Activated T-helper 17 cell treated with anti-CD3 and anti-CD28 coated beads, Interleukin-2, amount 50 U/mL, for 72 hours (primary cell): ENCODE measurements at regions not wholly inside any gene's neighbourhood (a gene's known extent, or its start where the extent isn't known, plus 50 kb on each side); places are given as distances from the start of the nearest gene placed in this dataset.
"Not testable (repeated sequence)": the region's sequence is repeated elsewhere in the genome, so short reads cannot be mapped to it uniquely, and the experiment has no call there.

Source experiments
- ATAC-seq: fragments of 150-1000 bp; cut with Tn5 transposase; replicated peaks from 2 replicates; pipeline ENCODE4 v1.10.0; 2021; ENCODE audit warnings: mild to moderate bottlenecking, moderate library complexity
- H3K27ac Mint-ChIP-seq: one replicate; pipeline ENCODE4 v1.8.0; 2022; ENCODE audit warnings: mixed read lengths
- H3K27me3 Mint-ChIP-seq: one replicate; pipeline ENCODE4 v1.8.0; 2022; ENCODE audit warnings: mixed read lengths
- H3K36me3 Mint-ChIP-seq: one replicate; pipeline ENCODE4 v1.8.0; 2022; ENCODE audit warnings: low read depth, mild to moderate bottlenecking, mixed read lengths
- H3K4me1 Mint-ChIP-seq: one replicate; pipeline ENCODE4 v1.8.0; 2022; ENCODE audit warnings: mixed read lengths
- H3K4me3 Mint-ChIP-seq: one replicate; pipeline ENCODE4 v1.8.0; 2022; ENCODE audit warnings: mild to moderate bottlenecking, mixed read lengths
- H3K9me3 Mint-ChIP-seq: one replicate; pipeline ENCODE4 v1.8.0; 2022; ENCODE audit warnings: mixed read lengths

DNA sequence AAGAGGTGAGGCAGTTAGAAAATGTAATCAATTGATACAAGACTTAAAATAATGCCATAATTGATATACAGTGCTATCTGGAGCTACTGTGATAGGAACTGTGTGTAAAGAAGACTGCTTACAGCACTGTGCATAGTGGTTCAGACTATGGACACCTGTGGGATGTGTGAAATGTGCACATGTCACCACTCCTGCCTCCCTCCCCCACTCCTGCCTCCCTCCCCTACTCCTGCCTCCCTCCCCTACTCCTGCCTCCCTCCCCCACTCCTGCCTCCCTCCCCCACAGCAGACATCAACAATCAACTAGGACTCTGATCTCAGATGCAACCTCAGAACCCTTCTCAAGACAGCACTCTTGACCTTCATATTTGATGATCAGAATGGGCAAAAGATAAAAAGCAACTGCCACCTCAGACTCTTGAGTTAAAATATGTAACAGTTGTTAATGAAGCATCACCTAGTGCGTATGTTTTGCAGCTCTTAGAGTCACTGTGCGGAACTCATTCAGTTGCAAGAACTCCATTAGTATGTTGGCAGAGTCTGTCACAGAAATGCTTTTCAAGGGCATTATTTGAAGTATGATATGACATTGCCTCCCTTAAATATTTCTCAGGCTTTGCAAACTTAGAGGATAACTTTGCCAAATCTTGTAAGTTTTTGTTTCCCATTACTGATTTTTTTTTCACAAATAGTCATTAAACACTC is 255.2 kb upstream of the DDHD1 start:
- H3K27ac Mint-ChIP-seq, result no peak overlapping the region
- H3K27me3 Mint-ChIP-seq, result no peaks in the 10 kb centered on the region
- H3K9me3 Mint-ChIP-seq, result no peaks in the 10 kb centered on the region
- H3K4me1 Mint-ChIP-seq, result no peaks in the 10 kb centered on the region
- H3K36me3 Mint-ChIP-seq, result no peaks in the 10 kb centered on the region
- no peak for ATAC-seq
- no peak overlapping the region for H3K4me3 Mint-ChIP-seq

DNA sequence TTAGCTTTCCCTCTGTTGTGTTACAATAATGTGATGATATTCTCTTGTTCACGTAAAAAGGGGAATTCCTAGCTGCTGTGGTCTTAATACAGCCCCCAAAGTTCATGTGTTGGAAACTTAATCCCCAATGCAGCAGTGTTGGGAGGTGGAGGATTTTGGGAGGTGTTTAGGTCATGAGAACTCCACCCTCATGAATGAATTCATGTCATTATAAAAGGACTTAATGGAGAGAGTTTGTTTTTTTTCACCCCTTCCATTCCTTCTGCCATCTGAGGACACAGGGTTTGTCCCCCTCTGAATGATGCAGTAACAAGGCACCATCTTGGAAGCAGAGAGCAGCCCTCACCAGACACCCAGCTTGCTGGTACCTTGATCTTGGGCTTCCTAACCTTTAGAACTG is 253.4 kb upstream of the DDHD1 start:
- no peak for ATAC-seq
- Mint-ChIP-seq H3K27ac (no peak overlapping the region), H3K27me3 (no peaks in the 10 kb centered on the region), H3K36me3 (no peaks in the 10 kb centered on the region), H3K9me3 (no peaks in the 10 kb centered on the region), H3K4me1 (no peaks in the 10 kb centered on the region), H3K4me3 (no peak overlapping the region)

DNA sequence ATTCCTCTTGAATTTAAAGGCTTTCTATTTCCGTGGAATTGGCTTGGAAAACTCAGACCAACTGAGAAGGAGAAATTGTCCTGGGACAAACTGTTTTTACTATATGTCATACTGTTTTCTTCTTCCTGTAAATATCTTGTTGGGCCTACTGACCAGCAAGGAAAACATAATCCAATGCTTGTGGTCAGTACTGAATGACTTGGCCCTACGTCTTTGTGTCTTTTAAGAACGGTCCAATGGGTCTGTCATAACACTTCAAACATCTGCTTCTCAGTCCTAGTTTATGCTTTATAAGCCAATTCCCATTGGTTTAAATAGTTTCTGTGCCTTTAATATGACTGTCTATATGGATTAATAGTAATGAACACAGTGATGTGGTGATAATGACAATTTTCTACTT is 248.5 kb upstream of the DDHD1 start:
- H3K4me3 Mint-ChIP-seq, result no peak overlapping the region

DNA sequence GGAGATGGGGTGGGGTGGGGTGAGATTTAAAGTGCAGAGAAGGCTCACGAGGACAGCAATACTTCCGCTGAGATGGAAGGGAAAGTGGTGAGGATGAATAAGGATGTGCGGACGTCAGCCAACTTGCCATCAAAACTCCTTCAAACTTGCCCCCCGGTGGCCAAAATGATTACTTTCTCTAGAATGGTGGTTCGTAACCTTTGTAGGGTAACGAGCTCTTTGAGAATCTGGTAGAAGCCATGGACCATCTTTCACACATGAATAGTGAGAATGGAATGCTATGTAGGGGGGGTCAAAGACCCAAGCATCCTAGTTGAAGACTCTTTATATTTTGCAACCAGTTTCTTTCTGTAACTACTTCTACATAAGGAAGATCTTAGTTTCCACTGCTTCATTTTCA is 245.9 kb upstream of the DDHD1 start:
- H3K27me3 Mint-ChIP-seq, result no peaks in the 10 kb centered on the region
- no peak overlapping the region for H3K27ac Mint-ChIP-seq
- no peaks in the 10 kb centered on the region for H3K36me3 Mint-ChIP-seq

More for the DNA sequence above, 248.5 kb upstream of the DDHD1 start:
- no peaks in the 10 kb centered on the region for H3K9me3 Mint-ChIP-seq
- no peak for ATAC-seq
- no peaks in the 10 kb centered on the region for H3K36me3 Mint-ChIP-seq
- H3K27ac Mint-ChIP-seq, result no peak overlapping the region
- no peaks in the 10 kb centered on the region for H3K4me1 Mint-ChIP-seq
- H3K27me3 Mint-ChIP-seq, result no peaks in the 10 kb centered on the region

DNA sequence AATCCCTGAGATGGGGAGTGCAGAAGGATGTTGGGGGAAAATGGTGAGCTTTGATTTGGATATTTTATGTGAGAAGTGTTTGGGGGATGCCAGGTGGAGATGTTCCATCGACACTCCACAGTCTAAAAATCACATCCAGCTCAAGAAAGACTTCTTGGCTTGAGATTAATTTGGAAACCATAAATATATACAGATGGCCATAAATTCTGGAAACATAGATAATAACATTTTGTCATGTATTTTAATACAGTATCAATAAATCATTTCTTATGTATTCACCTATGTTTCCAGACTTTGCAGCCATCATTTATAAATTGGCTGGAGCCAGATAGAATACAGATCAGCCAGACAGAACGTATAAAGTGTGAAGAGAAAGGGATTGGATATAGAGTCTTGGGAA is 245.5 kb upstream of the DDHD1 start:
- Mint-ChIP-seq H3K4me1 (no peaks in the 10 kb centered on the region), H3K36me3 (no peaks in the 10 kb centered on the region), H3K27me3 (no peaks in the 10 kb centered on the region), H3K4me3 (no peak overlapping the region), H3K27ac (no peak overlapping the region), H3K9me3 (peaks cover 14% of the 10 kb centered on the region)
- ATAC-seq, result no peak

More for the DNA sequence above, 245.9 kb upstream of the DDHD1 start:
- Mint-ChIP-seq H3K4me3 (no peak overlapping the region), H3K9me3 (peaks cover 13% of the 10 kb centered on the region), H3K4me1 (no peaks in the 10 kb centered on the region)
- ATAC-seq, result no peak

DNA sequence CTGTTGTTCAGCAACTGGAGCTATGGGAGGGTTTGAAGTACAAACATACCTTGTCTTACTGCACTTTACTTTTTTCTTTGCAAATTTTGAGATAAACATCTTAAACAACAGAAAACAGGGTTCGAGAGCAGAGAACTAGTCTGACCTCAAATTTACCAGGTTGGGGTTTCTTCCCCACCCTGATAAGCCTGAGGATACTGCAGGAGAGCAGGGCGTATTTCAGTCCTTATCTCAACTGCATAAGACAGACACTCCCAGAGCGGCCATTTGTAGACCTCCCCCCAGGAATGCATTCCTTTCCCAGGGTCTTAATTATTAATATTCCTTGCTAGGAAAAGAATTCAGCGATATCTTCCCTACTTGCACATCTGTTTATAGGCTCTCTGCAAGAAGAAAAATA is 242.1 kb upstream of the DDHD1 start:
- H3K27ac Mint-ChIP-seq, ATAC-seq, H3K4me1 Mint-ChIP-seq, H3K27me3 Mint-ChIP-seq, H3K4me3 Mint-ChIP-seq, H3K36me3 Mint-ChIP-seq: not testable (repeated sequence)
- H3K9me3 Mint-ChIP-seq, result peaks cover 19% of the 10 kb centered on the region

DNA sequence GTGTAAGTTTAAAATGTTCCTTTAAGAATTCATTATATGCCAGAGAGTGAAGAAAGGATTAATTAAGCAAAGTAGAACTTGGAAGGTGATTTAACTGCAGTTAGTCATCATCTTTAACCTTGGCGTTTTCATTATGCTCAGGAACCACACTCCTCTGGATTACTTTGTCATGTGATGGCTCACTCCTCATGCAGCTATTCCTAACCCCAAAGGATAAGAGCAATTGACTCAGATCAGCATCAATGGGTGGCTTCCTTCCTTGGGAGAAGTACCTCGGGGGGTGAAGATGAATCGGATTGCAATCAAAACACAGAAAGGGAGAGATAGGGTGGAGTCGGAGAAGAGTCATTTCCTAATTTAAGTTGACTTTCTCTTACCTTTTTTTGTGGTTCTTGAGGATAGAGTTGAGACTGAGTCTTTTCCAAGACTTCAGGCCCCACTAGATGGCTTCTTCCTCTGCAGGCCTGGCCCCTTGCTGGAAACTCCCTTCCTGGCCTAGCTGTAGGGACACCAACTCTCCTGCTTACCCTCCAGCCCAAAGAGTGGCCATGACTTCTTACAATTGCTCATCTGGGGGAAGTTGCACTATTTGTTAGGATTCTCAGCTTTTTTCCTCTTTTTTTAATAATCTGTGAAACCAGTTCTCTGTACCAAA is 238.6 kb upstream of the DDHD1 start:
- Mint-ChIP-seq H3K36me3 (no peaks in the 10 kb centered on the region), H3K27ac (no peak overlapping the region), H3K9me3 (peaks cover 19% of the 10 kb centered on the region), H3K4me3 (no peak overlapping the region), H3K4me1 (no peaks in the 10 kb centered on the region), H3K27me3 (no peaks in the 10 kb centered on the region)
- no peak for ATAC-seq

DNA sequence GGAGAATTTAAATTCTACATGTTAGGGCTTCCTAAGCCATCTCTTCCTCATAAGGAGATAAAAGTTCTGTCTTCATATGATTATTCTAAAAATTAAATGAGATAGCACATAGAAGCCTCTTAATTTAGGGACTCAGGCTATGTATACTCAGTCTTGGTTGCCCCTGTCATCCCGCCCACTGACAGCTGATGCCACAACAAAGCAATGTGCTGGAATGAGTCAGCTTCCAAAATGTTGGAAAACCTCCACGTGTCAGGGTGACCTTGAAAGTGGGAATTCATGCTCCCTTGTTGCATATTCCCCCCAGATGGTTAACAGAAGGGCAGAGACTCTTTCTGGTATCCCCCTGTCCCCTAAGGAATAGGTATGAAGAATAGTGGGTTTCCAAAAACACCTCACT is 238.0 kb upstream of the DDHD1 start:
- Mint-ChIP-seq H3K27me3 (no peaks in the 10 kb centered on the region), H3K4me3 (no peak overlapping the region), H3K27ac (no peak overlapping the region), H3K36me3 (no peaks in the 10 kb centered on the region), H3K4me1 (no peaks in the 10 kb centered on the region), H3K9me3 (peaks cover 14% of the 10 kb centered on the region)
- ATAC-seq, result no peak

DNA sequence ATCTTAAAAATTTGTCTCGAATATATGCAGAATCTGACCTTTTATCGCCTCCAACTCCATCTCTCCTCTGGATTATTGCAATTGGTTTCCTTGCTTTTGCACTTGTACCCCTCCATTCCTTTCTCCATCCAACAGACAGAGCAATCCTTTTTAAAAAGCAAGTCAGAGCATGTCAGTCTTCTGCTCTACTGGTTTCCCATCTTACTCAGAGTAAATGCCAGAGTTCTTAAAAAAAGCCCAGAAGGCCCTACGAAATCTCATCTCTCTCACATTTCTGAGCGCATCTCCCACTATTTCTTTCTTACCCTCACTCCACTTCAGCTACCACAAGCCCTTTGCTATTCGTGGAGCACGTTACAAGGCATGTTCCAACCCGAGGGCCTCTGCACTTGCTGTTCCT is 236.9 kb upstream of the DDHD1 start:
- ATAC-seq, result no peak
- no peak overlapping the region for H3K27ac Mint-ChIP-seq
- H3K27me3 Mint-ChIP-seq, result no peaks in the 10 kb centered on the region
- H3K9me3 Mint-ChIP-seq, result peaks cover 12% of the 10 kb centered on the region
- H3K4me3 Mint-ChIP-seq, result no peak overlapping the region
- no peaks in the 10 kb centered on the region for H3K36me3 Mint-ChIP-seq
- H3K4me1 Mint-ChIP-seq, result no peaks in the 10 kb centered on the region

DNA sequence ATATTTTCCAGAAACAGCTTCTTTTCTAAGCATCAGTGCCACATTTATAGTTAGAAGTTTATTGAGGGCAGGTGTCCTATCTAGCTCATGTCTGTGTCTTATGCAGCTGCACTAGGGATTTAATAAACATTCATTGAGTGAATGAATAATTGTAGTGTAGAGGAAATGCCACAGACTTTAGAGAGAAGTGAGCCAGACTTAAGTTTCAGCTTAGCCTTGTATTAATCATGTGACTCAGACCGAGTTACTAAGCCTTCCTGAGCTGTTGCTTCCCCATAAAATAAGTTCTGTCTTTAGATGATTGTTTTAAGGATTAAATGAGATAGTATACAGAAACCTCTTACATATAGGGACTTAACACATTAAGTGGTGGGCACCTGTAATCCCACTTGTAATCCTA is 236.1 kb upstream of the DDHD1 start:
- Mint-ChIP-seq H3K4me3 (no peak overlapping the region), H3K27ac (no peak overlapping the region), H3K27me3 (no peaks in the 10 kb centered on the region), H3K4me1 (no peaks in the 10 kb centered on the region), H3K36me3 (no peaks in the 10 kb centered on the region), H3K9me3 (peaks cover 7% of the 10 kb centered on the region)
- no peak for ATAC-seq

DNA sequence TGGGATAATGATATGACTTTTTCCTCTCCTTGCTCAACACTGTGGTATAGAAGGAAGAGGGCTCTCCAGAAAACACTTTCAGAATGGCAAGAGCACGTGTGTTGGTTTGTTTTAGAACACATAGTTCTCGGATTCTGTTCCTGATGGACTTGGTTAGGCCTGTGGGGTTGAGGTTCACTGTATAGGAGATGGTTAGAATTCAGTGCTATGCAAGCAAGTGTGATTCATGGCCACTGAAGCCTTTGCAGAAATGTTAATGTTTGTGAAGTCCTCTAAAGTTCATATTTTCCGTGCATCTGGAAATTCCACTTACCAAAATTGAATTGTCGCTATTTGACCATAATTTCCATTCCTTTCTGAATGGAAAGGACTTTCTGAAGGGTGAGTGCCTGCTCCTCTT is 233.2 kb upstream of the DDHD1 start:
- H3K27ac Mint-ChIP-seq, result no peak overlapping the region
- H3K4me1 Mint-ChIP-seq, result no peaks in the 10 kb centered on the region
- H3K4me3 Mint-ChIP-seq, result no peak overlapping the region
- no peaks in the 10 kb centered on the region for H3K36me3 Mint-ChIP-seq
- H3K27me3 Mint-ChIP-seq, result no peaks in the 10 kb centered on the region
- H3K9me3 Mint-ChIP-seq, result peaks cover under 1% of the 10 kb centered on the region
- ATAC-seq, result no peak

DNA sequence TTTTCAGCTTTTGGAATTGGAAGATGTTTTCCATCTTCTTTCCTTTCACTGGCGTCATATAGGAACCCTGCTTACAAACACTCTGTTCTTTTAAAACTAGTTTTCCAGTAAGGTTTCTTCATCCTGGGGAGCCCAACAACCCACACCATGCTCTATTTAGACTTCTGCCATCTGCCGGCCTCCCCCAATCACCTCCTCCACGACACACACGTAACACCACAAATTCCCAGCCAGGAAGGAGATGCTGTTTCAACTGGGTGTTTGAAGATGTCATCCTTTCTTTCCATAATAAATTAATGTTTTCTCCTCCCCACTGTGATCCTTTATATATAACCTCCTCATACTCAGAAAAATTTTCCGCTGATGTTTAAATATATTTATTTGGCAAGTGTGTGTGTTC is 231.4 kb upstream of the DDHD1 start:
- no peak overlapping the region for H3K4me3 Mint-ChIP-seq

DNA sequence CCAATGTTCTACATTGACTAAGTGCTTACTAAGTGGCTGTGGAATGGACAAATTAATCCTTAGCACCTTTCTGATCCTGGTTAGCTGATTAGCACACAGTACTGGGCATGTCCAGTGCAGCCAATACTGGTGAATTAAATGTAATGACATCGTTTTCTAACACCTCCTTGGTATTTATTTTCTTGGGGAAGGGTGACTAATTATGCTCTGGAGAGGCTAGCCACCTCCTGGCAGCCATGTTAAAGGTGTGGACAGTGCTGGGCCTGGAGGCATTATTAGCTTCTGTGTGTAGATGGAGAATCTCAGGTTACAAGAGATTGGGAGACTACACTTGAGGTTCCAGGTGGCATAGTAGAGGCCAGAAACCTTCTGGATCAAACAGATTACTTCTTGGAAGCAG is 230.9 kb upstream of the DDHD1 start:
- no peaks in the 10 kb centered on the region for H3K27me3 Mint-ChIP-seq
- no peak overlapping the region for H3K4me3 Mint-ChIP-seq
- H3K36me3 Mint-ChIP-seq, result no peaks in the 10 kb centered on the region
- no peaks in the 10 kb centered on the region for H3K9me3 Mint-ChIP-seq
- ATAC-seq, result no peak
- no peak overlapping the region for H3K27ac Mint-ChIP-seq
- H3K4me1 Mint-ChIP-seq, result no peaks in the 10 kb centered on the region

More for the DNA sequence above, 231.4 kb upstream of the DDHD1 start:
- H3K9me3 Mint-ChIP-seq, result no peaks in the 10 kb centered on the region
- H3K27me3 Mint-ChIP-seq, result no peaks in the 10 kb centered on the region
- no peaks in the 10 kb centered on the region for H3K4me1 Mint-ChIP-seq
- ATAC-seq, result no peak
- no peak overlapping the region for H3K27ac Mint-ChIP-seq
- no peaks in the 10 kb centered on the region for H3K36me3 Mint-ChIP-seq

DNA sequence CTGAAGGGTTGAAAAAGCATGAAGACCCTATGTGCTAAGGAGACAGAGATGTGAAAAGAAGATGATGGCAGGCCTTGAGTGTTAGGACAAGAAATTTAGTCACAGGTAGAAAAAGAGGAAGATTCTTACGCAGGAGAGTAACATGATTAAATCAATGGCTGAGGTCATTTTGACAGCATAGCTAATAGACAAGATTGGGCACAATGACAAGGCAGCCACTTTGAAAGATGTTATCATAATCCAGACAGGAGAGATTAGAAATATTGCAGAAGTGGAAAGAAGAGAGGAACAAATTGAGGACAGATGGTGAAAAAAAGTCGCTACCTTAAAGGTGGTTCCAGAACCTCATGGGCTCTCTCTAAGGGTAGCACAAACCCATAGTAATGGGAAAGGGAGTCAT is 228.8 kb upstream of the DDHD1 start:
- Mint-ChIP-seq H3K36me3 (no peaks in the 10 kb centered on the region), H3K27ac (no peak overlapping the region), H3K4me3 (no peak overlapping the region), H3K4me1 (no peaks in the 10 kb centered on the region), H3K27me3 (no peaks in the 10 kb centered on the region), H3K9me3 (no peaks in the 10 kb centered on the region)
- ATAC-seq, result no peak

DNA sequence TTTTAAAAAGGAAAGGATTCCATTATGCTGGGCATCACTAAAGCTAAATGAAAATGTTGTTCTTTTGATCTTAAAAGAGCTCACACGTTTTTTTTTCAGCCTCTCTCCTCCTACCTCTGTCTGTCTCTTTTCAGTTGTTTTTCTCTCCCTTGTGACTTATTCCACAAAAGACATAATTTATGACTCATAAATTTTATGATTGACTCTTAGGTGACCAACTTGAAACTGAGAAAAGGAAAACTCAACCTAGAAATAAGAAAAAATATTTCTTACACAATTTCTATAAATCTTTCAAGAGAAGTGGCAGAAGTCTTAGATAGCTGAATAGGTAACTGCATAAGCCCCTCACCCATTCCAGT is 227.7 kb upstream of the DDHD1 start:
- Mint-ChIP-seq H3K27ac (peak overlapping the region; percentile 48), H3K4me3 (no peak overlapping the region), H3K36me3 (no peaks in the 10 kb centered on the region), H3K4me1 (no peaks in the 10 kb centered on the region), H3K9me3 (no peaks in the 10 kb centered on the region), H3K27me3 (no peaks in the 10 kb centered on the region)
- peak; percentile 77 for ATAC-seq
